ENCODE measurements at regions not wholly inside any gene's neighbourhood (a gene's known extent, or its start where the extent isn't known, plus 50 kb on each side); places are given as distances from the start of the nearest gene placed in this dataset.

- TF ChIP-seq CTCF (IDR thresholded peaks at IDR 0.05) (no peak), POLR2AphosphoS5 (IDR thresholded peaks at IDR 0.05) (no peak)
These were observed 95.7 kb downstream of the RBMX2 start for GRCh38 chrX:130497531-130497930.

All from stomach (tissue), 4 donors.